Renal cortex interstitium (tissue), 11 donors: ENCODE measurements at regions not wholly inside any gene's neighbourhood (a gene's known extent, or its start where the extent isn't known, plus 50 kb on each side); places are given as distances from the start of the nearest gene placed in this dataset.

ENCODE experiments used
- DNase-seq, 11 donors: peaks; one replicate each; pipeline ENCODE4 v3.0.0-alpha.2; 2013; ENCODE audit warnings: low read depth in 9 of 11, low spot score in 4 of 11; ENCODE audit errors: extremely low read depth in 1 of 11

GRCh38 chr2:104088745-104089144 lies 765.2 kb upstream of the POU3F3 start:
- DNase-seq, result no peak

GRCh38 chr2:104090407-104090806 lies 763.5 kb upstream of the POU3F3 start:
- no peak for DNase-seq

GRCh38 chr2:104091894-104092293 lies 762.0 kb upstream of the POU3F3 start:
- no peak for DNase-seq

GRCh38 chr2:104092886-104093285 lies 761.0 kb upstream of the POU3F3 start:
- no peak for DNase-seq

- no peak for DNase-seq
These were observed 751.3 kb upstream of the POU3F3 start for GRCh38 chr2:104102615-104103014.

GRCh38 chr2:104109356-104109755 lies 744.6 kb upstream of the POU3F3 start:
- no peak for DNase-seq

GRCh38 chr2:104118889-104119288 lies 735.0 kb upstream of the POU3F3 start:
- DNase-seq, result no peak

GRCh38 chr2:104120171-104120570 lies 733.7 kb upstream of the POU3F3 start:
- DNase-seq, result no peak

- DNase-seq, result no peak
These were observed 728.8 kb upstream of the POU3F3 start for GRCh38 chr2:104125096-104125495.

GRCh38 chr2:104127049-104127770 lies 726.7 kb upstream of the POU3F3 start:
- no peak for DNase-seq

GRCh38 chr2:104140361-104140760 lies 713.6 kb upstream of the POU3F3 start:
- DNase-seq, result no peak

- no peak for DNase-seq
These were observed 695.7 kb upstream of the POU3F3 start for GRCh38 chr2:104158191-104158590.

GRCh38 chr2:104163611-104164130 lies 690.2 kb upstream of the POU3F3 start:
- no peak for DNase-seq

- DNase-seq, result no peak
These were observed 689.1 kb upstream of the POU3F3 start for GRCh38 chr2:104164721-104165252.

GRCh38 chr2:104177179-104177578 lies 676.7 kb upstream of the POU3F3 start:
- no peak for DNase-seq

GRCh38 chr2:104179644-104180043 lies 674.3 kb upstream of the POU3F3 start:
- DNase-seq, result no peak

GRCh38 chr2:104200533-104201168 lies 653.3 kb upstream of the POU3F3 start:
- DNase-seq, result no peak

GRCh38 chr2:104213758-104214157 lies 640.2 kb upstream of the POU3F3 start:
- DNase-seq, result no peak

- DNase-seq, result no peak
These were observed 638.4 kb upstream of the POU3F3 start for GRCh38 chr2:104215269-104216161.
